ENCODE measurements at regions not wholly inside any gene's neighbourhood (a gene's known extent, or its start where the extent isn't known, plus 50 kb on each side); places are given as distances from the start of the nearest gene placed in this dataset.

- Histone ChIP-seq H4K20me1 (ENCODE audit: insufficient read depth) (no peaks in the 10 kb centered on the region), H3K9me3 (no peaks in the 10 kb centered on the region), H3F3A (replicated peaks; ENCODE audit: insufficient read depth) (no peaks in the 10 kb centered on the region), H3K27ac (ENCODE audit: low read depth in 2 of 2, low read length in 1 of 2) (no peak overlapping the region), H3K79me2 (ENCODE audit: insufficient read depth) (no peaks in the 10 kb centered on the region), H3K36me3 (replicated peaks in 1 of 2; ENCODE audit: control insufficient read depth in 1 of 2, insufficient read depth in 2 of 2, low read length in 1 of 2) (no peaks in the 10 kb centered on the region), H3K9me2 (no peaks in the 10 kb centered on the region), H2AFZ (ENCODE audit: low read depth) (no peak overlapping the region), H3K4me2 (no peak overlapping the region), H3K4me1 (ENCODE audit: control insufficient read depth in 1 of 2, insufficient read depth in 2 of 2, low read depth in 1 of 2, low read length in 1 of 2) (no peaks in the 10 kb centered on the region), H3K27me3 (ENCODE audit: insufficient read depth) (no peaks in the 10 kb centered on the region), H3K4me3 (ENCODE audit: low read depth in 2 of 2, low read length in 1 of 2) (no peak overlapping the region), H3K9ac (no peak overlapping the region)
- WGBS (ENCODE audit: low lambda C conversion rate): 0% methylated on average over 1 of the region's 1 CpG
- CTCF ChIA-PET: no interaction called here
- no peak for TF ChIP-seq SIN3A (IDR thresholded peaks at IDR 0.05; ENCODE audit: borderline replicate concordance, low read depth, low read length)
- no peak for TF ChIP-seq JUND (IDR thresholded peaks at IDR 0.05)
- TF ChIP-seq MEF2A (IDR thresholded peaks at IDR 0.05; ENCODE audit: borderline replicate concordance, low read depth): no peak
- TF ChIP-seq ELF1 (IDR thresholded peaks at IDR 0.05): no peak
- TF ChIP-seq ZBTB33 (IDR thresholded peaks at IDR 0.05; ENCODE audit: borderline replicate concordance, low read depth): no peak
- TF ChIP-seq IRF3 (IDR thresholded peaks at IDR 0.05; ENCODE audit: low read depth, low read length): no peak
- no peak for TF ChIP-seq MAX (IDR thresholded peaks at IDR 0.05; ENCODE audit: low read depth)
- no peak for TF ChIP-seq GABPA (IDR thresholded peaks at IDR 0.05; ENCODE audit: low read depth)
- TF ChIP-seq USF1 (IDR thresholded peaks at IDR 0.05; ENCODE audit: borderline replicate concordance, low read depth): no peak
- POLR2A ChIA-PET: no interaction called here
- DNase-seq: no peak
Observed at GRCh38 chr3:166593776-166594175, 756.6 kb upstream of the BCHE start.

- no peak overlapping the region for H3K4me2 ChIP-seq
- no peak overlapping the region for H3K9ac ChIP-seq
- H3K4me1 ChIP-seq (ENCODE audit: control insufficient read depth in 1 of 2, insufficient read depth in 2 of 2, low read depth in 1 of 2, low read length in 1 of 2): no peaks in the 10 kb centered on the region
- WGBS (ENCODE audit: low lambda C conversion rate): 2% methylated on average over 2 of the region's 2 CpGs
- POLR2A ChIA-PET: no interaction called here
- no peaks in the 10 kb centered on the region for H3F3A ChIP-seq (replicated peaks; ENCODE audit: insufficient read depth)
- no peaks in the 10 kb centered on the region for H3K9me2 ChIP-seq
- H3K9me3 ChIP-seq: no peaks in the 10 kb centered on the region
- no peaks in the 10 kb centered on the region for H3K27me3 ChIP-seq (ENCODE audit: insufficient read depth)
- TF ChIP-seq MEF2A (IDR thresholded peaks at IDR 0.05; ENCODE audit: borderline replicate concordance, low read depth): no peak
- no peak for TF ChIP-seq RCOR1 (IDR thresholded peaks at IDR 0.05; ENCODE audit: low read length)
- H4K20me1 ChIP-seq (ENCODE audit: insufficient read depth): no peaks in the 10 kb centered on the region
- DNase-seq: no peak
- H3K27ac ChIP-seq (ENCODE audit: low read depth in 2 of 2, low read length in 1 of 2): no peak overlapping the region
- no peaks in the 10 kb centered on the region for H3K36me3 ChIP-seq (replicated peaks in 1 of 2; ENCODE audit: control insufficient read depth in 1 of 2, insufficient read depth in 2 of 2, low read length in 1 of 2)
- CTCF ChIA-PET: no interaction called here
- H2AFZ ChIP-seq (ENCODE audit: low read depth): no peak overlapping the region
- no peaks in the 10 kb centered on the region for H3K79me2 ChIP-seq (ENCODE audit: insufficient read depth)
- no peak overlapping the region for H3K4me3 ChIP-seq (ENCODE audit: low read depth in 2 of 2, low read length in 1 of 2)
Observed at GRCh38 chr3:166582236-166582635, 745.0 kb upstream of the BCHE start.
